CD4-positive, alpha-beta T cell treated with Interleukin-15 for 1 hour (primary cell): ENCODE measurements at regions not wholly inside any gene's neighbourhood (a gene's known extent, or its start where the extent isn't known, plus 50 kb on each side); places are given as distances from the start of the nearest gene placed in this dataset.
"Not testable (repeated sequence)": the region's sequence is repeated elsewhere in the genome, so short reads cannot be mapped to it uniquely, and the experiment has no call there.

Experiments used
- DNase-seq: peaks from one replicate; pipeline ENCODE4 v3.0.0-alpha.2; 2020

DNA sequence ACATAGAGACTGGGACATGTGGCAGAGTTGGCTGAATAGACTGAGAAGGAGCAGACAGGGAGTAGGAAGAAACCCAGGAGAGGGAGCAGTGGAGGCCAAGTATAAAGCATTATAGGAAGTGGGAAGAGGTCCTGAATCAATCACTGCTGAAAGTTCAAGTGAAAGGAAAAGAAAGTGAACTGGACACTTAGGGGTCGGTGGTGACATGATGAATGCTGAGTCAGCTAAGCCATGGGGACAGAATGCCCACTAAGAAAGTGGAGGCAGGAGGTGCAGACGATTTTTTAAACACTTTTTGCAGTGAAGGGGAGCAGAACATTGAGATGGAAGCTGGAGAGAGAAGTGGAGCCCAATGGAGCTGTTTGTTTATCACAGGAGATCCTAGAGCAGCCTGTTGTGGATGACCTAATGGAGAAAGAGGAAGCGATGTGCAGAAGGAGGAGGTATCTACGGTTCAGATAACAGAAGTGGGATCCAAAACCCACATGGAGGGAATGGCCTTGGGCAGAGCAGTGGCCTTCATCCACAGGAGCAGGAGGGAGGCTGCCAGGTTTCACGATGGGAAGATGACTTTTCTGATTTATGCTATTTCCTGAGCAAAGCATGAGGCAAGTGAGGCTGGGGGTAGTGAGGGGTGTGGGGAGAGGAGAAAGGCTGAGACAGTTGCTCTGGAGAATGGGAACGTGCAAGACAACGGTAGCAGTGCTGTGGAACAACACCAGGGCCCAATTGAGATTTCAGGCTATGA is 208.2 kb downstream of the RPLP1 start:
- DNase-seq: no peak

GRCh38 chr15:69661446-69661845 is 208.8 kb downstream of the RPLP1 start:
- DNase-seq: no peak

GRCh38 chr15:69661871-69662644 is 209.4 kb downstream of the RPLP1 start:
- DNase-seq: no peak

GRCh38 chr15:69662645-69663000 is 210.0 kb downstream of the RPLP1 start:
- DNase-seq: no peak

DNA sequence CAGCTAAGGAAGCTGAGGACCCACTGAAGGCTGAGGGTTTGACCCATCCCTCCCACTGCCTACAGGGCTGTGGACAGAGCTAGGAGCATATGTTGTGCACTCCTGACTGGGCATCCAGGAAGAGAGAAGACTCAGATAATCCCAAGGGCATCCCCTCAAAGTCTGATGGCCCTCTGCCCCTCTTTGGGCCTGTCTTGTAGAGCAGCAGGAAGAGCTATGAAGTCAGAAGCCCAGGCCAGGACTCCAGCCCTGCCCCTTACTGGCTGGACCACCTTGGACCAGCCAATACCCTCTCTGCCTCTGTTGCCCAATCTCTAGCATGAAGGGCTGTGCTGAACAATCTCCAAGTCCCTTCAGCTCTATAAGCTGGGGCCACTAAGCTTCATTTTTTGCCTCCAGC is 210.8 kb downstream of the RPLP1 start:
- no peak for DNase-seq

GRCh38 chr15:69663982-69664381 is 211.4 kb downstream of the RPLP1 start:
- DNase-seq: no peak

- DNase-seq: no peak
These were observed 212.3 kb downstream of the RPLP1 start for GRCh38 chr15:69664572-69665571.

DNA sequence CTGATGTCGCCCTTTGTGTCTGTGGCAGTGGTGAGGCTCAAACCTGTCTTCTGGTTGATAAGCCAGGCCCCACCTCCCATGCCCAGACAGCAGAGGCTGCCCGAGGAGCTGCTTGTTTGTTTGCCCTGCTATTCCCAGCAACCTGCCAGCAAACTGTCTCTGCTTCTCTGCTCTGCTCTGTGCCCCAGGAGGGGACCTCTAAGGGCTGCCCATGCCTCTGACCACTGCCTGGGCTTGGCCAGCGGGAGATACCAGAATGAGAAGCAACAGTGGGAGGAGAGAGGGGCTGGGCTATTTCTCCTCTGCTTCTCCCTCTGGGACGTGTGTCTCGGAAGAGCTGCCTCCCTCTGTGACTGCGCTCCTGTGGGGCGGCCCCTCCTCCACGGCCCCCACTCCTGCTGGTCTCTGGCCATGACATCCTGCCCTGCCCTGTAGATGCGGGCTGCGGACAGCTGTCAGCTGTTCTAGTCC is 213.1 kb downstream of the RPLP1 start:
- DNase-seq: no peak

DNA sequence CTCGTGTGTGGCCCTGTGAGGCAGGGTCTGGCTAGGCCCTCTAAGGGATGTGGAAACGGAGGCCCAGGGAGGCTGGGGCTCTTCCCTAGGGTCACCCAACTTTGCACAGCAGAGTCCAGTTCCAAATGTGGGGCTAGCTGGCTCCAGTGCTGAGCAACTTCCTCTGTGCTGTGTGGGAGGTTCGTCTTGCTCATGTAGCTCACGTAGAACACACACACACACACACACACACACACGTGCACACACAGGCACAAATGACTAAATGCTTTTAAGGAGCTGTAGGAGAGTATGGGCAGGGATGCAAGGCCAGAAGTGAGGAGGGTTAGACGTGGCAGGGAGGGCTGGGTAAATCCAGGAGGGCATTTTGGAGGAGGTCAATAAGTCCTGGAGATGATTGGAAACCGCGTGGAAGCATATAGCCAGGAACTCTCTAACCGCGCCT is 213.8 kb downstream of the RPLP1 start:
- DNase-seq: peak; percentile 61

DNA sequence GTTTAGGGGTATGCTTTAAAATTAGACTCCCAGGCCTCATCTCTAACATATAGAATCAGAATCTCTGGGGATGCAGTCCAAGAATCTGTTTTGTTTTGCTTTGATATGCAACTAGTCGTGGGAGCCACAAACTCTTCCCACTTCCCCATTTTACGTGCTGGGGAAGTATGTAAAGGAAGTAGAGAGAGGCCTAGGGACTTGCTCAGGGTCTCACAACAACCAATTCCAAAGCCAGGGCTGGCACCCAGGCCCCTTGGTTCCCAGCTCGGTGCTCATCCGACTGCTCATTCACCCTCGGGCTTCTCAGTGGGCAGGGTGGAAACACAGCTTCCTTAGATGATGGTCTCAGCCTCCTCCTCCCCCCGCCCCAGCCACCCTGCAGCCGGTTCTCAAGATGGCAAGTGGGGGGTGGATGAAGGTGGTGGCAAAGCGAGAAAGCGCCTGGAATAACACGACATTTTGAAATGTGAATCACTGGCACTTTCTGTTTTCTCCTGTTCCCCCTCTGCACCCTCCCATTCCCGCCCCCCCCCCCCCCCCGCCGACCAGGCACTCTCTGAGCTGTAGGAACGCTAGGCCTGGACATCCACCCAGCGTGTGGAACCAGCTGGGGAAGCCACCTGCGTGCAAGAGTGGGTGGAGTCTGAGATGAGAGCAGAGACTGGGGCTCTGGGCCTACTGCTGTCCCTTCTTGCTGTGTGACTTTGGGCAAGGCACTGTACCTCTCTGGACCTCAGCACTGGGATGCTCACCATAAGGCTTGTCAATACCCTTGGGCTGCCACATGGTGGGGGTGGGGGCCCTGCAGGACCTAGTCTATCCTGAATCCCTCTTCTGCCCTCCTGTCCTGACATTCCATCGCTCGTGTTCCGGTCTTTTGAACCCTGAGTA is 214.5 kb downstream of the RPLP1 start:
- DNase-seq: peak; percentile 60

- peak; percentile 29 for DNase-seq
These were observed 215.6 kb downstream of the RPLP1 start for GRCh38 chr15:69668039-69668705.

DNA sequence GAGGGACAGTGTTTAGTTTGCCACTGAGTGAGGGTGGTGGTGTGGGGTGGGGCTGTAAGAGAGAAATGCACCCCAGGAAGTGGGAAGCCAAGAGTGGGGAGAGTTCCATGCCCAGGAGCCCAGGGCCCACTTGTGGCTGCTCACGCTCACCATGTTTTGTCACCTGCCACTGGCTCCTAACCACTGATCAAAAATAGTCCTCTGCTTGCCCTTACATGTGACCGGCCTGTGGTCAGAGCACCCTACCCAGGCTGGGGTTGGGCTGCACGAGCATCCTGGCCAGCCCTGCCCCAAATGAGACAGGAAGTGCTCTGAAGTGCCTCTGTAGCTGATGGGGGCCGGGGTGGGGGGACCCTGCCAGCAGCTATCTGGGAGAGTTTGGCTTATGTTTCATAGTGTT is 216.3 kb downstream of the RPLP1 start:
- peak; percentile 63 for DNase-seq

- DNase-seq: no peak
These were observed 216.8 kb downstream of the RPLP1 start for GRCh38 chr15:69669446-69669845.

DNA sequence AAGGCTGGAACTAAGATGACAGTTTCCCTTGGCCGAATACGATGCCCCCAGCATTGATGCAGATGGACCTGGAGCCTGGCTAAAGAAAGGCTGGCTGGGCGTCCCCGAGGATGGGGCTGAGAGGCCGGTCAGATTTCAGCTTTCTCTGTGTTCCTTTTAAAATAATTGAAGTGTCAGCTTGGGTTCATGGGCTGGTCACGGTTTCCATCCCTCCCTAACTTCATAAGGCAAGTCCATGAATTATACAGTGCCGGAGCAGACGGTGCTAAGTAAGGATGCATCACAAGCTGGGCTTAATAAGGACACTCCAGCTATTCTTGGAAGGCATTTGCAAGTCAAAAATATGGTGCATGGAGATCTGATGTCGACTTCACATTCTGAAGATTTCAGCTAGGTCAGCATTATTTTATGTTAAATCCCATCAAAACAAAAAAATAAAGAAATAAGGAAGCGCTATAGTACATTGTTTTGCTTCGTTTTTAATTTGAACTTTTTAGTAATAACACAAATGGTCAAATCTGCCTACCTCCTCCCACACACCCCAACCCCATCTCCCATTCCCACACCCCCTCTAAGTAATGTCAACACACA is 220.8 kb downstream of the RPLP1 start:
- DNase-seq: no peak

- DNase-seq: no peak
These were observed 223.1 kb downstream of the RPLP1 start for GRCh38 chr15:69675731-69676130.

GRCh38 chr15:69677403-69677802 is 224.8 kb downstream of the RPLP1 start:
- no peak for DNase-seq

GRCh38 chr15:69679623-69680228 is 227.1 kb downstream of the RPLP1 start:
- DNase-seq: no peak

DNA sequence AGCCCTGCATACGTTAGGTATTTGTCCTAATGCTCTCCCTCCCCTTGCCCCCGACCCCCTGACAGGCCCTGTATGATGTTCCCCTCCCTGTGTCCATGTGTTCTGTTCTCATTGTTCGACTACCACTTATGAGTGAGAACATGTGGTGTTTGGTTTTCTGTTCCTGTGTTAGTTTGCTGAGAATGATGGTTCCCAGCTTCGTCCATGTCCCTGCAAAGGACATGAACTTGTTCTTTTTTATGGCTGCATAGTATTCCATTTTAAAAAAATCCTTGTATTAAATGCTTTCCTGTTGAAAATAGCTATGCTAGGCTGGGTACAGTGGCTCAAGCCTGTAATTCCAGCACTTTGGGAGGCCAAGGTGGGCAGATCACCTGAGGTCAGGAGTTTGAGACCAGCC is 232.2 kb downstream of the RPLP1 start:
- DNase-seq: not testable (repeated sequence)

DNA sequence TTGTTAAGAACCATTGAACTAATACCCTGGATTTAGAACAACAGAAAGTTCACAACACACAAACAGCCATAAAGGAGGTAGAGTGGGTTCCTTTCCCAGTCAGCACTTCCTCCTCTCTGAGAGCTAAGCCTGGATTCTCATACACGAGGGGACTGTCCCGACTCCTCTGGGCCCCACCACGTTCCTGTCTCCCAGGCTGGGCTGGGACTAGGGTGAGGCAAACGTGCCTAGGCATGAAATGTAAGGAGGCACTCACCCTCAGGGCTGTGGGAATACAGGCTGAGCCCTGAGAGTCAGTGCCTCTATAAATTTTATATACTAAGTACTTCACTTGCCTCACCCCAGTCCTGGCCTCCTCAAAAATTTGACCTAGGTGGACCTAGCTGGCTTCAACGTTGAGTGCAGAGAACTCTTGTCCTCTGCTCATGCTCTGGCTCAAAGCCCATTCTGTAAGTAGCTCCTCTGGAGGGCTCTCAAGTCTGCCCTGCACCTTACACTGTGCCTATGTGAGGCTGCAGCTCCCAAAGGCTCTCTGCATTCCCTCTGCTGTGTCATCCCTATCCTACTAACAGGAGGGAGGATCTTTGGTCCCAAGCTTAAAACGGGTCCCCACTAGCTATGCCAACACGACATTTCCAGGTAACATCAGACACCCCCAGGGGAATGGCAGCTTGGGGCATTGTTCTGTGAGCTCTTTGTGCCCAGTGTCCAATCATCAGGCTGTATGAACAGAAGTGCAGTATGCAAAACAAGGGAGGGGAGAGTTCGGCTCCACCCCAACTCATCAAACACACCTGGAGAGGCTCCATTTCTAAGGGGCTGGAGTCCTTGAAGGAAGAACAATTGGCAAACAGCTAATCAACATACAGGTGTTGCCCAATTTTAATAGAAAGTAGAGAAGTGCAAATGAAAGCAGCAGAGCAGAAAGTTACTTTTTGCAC is 233.2 kb downstream of the RPLP1 start:
- DNase-seq: no peak
